HEK293 (cell line): ENCODE measurements at regions not wholly inside any gene's neighbourhood (a gene's known extent, or its start where the extent isn't known, plus 50 kb on each side); places are given as distances from the start of the nearest gene placed in this dataset.

Experiments
- CTCF ChIA-PET: fragments of 350-600 bp; formaldehyde crosslinking; extraction: SDS; loops from one replicate; lab custom pipeline; 2021; ENCODE audit warnings: antibody characterized with exemption; lab: Yijun Ruan, JAX
- POLR2A ChIA-PET: fragments of 300-600 bp; formaldehyde crosslinking; extraction: SDS; loops from one replicate; lab custom pipeline; 2020; ENCODE audit warnings: antibody characterized with exemption, inconsistent platforms; lab: Yijun Ruan, JAX
- H3K27ac ChIP-seq: fragments of 200-500 bp; sonication (Bioruptor generic); 2 replicates; pipeline ENCODE4 v1.5.1; 2014; ENCODE audit warnings: low read depth, low read length, control low read depth, inconsistent platforms; ENCODE audit errors: extremely low read depth
- H3K36me3 ChIP-seq, 2 experiments: fragments of 200-500 bp in 1 of 2; sonication (Bioruptor generic) in 1 of 2; 1 replicate in 1 of 2; 2 replicates in 1 of 2; pipeline ENCODE4 v1.5.1; 2014 to 2017; ENCODE audit warnings: inconsistent platforms in 2 of 2, low read length in 2 of 2; ENCODE audit not compliant: control insufficient read depth in 2 of 2, insufficient read depth in 1 of 2
- H3K4me1 ChIP-seq: fragments of 200-500 bp; sonication (Bioruptor generic); 2 replicates; pipeline ENCODE4 v1.5.1; 2014; ENCODE audit warnings: mild to moderate bottlenecking, low read length, inconsistent platforms; ENCODE audit not compliant: control insufficient read depth, insufficient read depth
- H3K4me3 ChIP-seq: 2 replicates; pipeline ENCODE4 v1.5.1; 2011; ENCODE audit warnings: low read depth, mild to moderate bottlenecking, control low read depth, low read length, moderate library complexity
- H3K9me3 ChIP-seq: fragments of 200-500 bp; sonication (Bioruptor generic); 2 replicates; pipeline ENCODE4 v1.5.1; 2014; ENCODE audit warnings: low read depth, low read length, inconsistent platforms; ENCODE audit not compliant: control insufficient read depth, insufficient read depth
- BCL11A ChIP-seq: fragments of 450-650 bp; formaldehyde crosslinking; IDR thresholded peaks from 2 replicates; pipeline ENCODE4 v1.5.1; 2016; ENCODE audit warnings: low read depth, missing biosample characterization, missing genetic modification characterization
- FEZF1 ChIP-seq: fragments of 450-650 bp; formaldehyde crosslinking; IDR thresholded peaks from 2 replicates; pipeline ENCODE4 v1.5.1; 2016; ENCODE audit warnings: missing biosample characterization, missing genetic modification characterization
- GLIS2 ChIP-seq: fragments of 450-650 bp; formaldehyde crosslinking; IDR thresholded peaks from 2 replicates; pipeline ENCODE4 v1.5.1; 2016; ENCODE audit warnings: missing biosample characterization, missing genetic modification characterization
- HOXC10 ChIP-seq: sonication (generic); formaldehyde crosslinking; IDR thresholded peaks from 2 replicates; pipeline ENCODE4 v1.8.1; 2023; ENCODE audit warnings: mild to moderate bottlenecking, missing genetic modification reagents
- KLF1 ChIP-seq: fragments of 450-650 bp; formaldehyde crosslinking; IDR thresholded peaks from 2 replicates; pipeline ENCODE4 v1.5.1; 2016; ENCODE audit warnings: missing biosample characterization, missing genetic modification characterization
- KLF16 ChIP-seq: fragments of 450-650 bp; formaldehyde crosslinking; IDR thresholded peaks from 2 replicates; pipeline ENCODE4 v1.5.1; 2017; ENCODE audit warnings: missing biosample characterization, missing genetic modification characterization
- KLF8 ChIP-seq: fragments of 450-650 bp; formaldehyde crosslinking; IDR thresholded peaks from 2 replicates; pipeline ENCODE4 v1.5.1; 2016; ENCODE audit warnings: missing biosample characterization, missing genetic modification characterization
- OVOL3 ChIP-seq: fragments of 450-650 bp; formaldehyde crosslinking; IDR thresholded peaks from 2 replicates; pipeline ENCODE4 v1.5.1; 2016; ENCODE audit warnings: missing biosample characterization, missing genetic modification characterization
- RBAK ChIP-seq: fragments of 450-650 bp; formaldehyde crosslinking; IDR thresholded peaks from 2 replicates; pipeline ENCODE4 v1.5.1; 2016; ENCODE audit warnings: missing biosample characterization, missing genetic modification characterization
- SALL2 ChIP-seq: fragments of 450-650 bp; formaldehyde crosslinking; IDR thresholded peaks from 2 replicates; pipeline ENCODE4 v1.5.0; 2017; ENCODE audit warnings: missing biosample characterization, mild to moderate bottlenecking, missing genetic modification characterization, borderline replicate concordance
- SP7 ChIP-seq: fragments of 450-650 bp; formaldehyde crosslinking; IDR thresholded peaks from 2 replicates; pipeline ENCODE4 v1.5.1; 2016; ENCODE audit warnings: missing biosample characterization, missing genetic modification characterization
- WT1 ChIP-seq: fragments of 450-650 bp; formaldehyde crosslinking; IDR thresholded peaks from 2 replicates; pipeline ENCODE4 v1.5.1; 2016; ENCODE audit warnings: missing biosample characterization, missing genetic modification characterization
- YY1 ChIP-seq: fragments of 450-650 bp; formaldehyde crosslinking; IDR thresholded peaks from 2 replicates; pipeline ENCODE4 v1.5.1; 2018; ENCODE audit warnings: missing biosample characterization, missing genetic modification characterization
- YY2 ChIP-seq: fragments of 450-650 bp; formaldehyde crosslinking; IDR thresholded peaks from 2 replicates; pipeline ENCODE4 v1.5.1; 2016; ENCODE audit warnings: missing biosample characterization, missing genetic modification characterization
- ZBTB44 ChIP-seq: fragments of 450-650 bp; IDR thresholded peaks from 2 replicates; pipeline ENCODE4 v1.5.1; 2018; ENCODE audit warnings: missing biosample characterization, mild to moderate bottlenecking, missing genetic modification characterization
- ZBTB8A ChIP-seq: fragments of 450-650 bp; formaldehyde crosslinking; IDR thresholded peaks from 2 replicates; pipeline ENCODE4 v1.5.1; 2016; ENCODE audit warnings: missing biosample characterization, missing genetic modification characterization
- ZNF155 ChIP-seq: fragments of 450-650 bp; formaldehyde crosslinking; IDR thresholded peaks from 2 replicates; pipeline ENCODE4 v1.5.1; 2016; ENCODE audit warnings: missing biosample characterization, missing genetic modification characterization
- ZNF16 ChIP-seq: fragments of 450-650 bp; formaldehyde crosslinking; IDR thresholded peaks from 2 replicates; pipeline ENCODE4 v1.5.1; 2016; ENCODE audit warnings: low read depth, missing biosample characterization, missing genetic modification characterization
- ZNF221 ChIP-seq: fragments of 450-650 bp; formaldehyde crosslinking; IDR thresholded peaks from 2 replicates; pipeline ENCODE4 v1.5.1; 2017; ENCODE audit warnings: missing biosample characterization, missing genetic modification characterization, borderline replicate concordance
- ZNF280C ChIP-seq: fragments of 450-650 bp; formaldehyde crosslinking; IDR thresholded peaks from 2 replicates; pipeline ENCODE4 v1.5.1; 2016; ENCODE audit warnings: missing biosample characterization, missing genetic modification characterization
- ZNF335 ChIP-seq: fragments of 450-650 bp; formaldehyde crosslinking; conservative IDR thresholded peaks from 2 replicates; pipeline ENCODE4 v1.5.1; 2016; ENCODE audit warnings: missing biosample characterization, missing genetic modification characterization
- ZNF391 ChIP-seq: fragments of 450-650 bp; formaldehyde crosslinking; IDR thresholded peaks from 2 replicates; pipeline ENCODE4 v1.5.1; 2016; ENCODE audit warnings: low read depth, missing biosample characterization, missing genetic modification characterization, borderline replicate concordance
- ZNF449 ChIP-seq: fragments of 450-650 bp; formaldehyde crosslinking; IDR thresholded peaks from 2 replicates; pipeline ENCODE4 v1.5.1; 2017; ENCODE audit warnings: missing biosample characterization, mild to moderate bottlenecking, missing genetic modification characterization, moderate library complexity
- ZNF529 ChIP-seq: fragments of 450-650 bp; formaldehyde crosslinking; IDR thresholded peaks from 2 replicates; pipeline ENCODE4 v1.5.1; 2017; ENCODE audit warnings: missing genetic modification characterization, missing biosample characterization; ENCODE audit not compliant: insufficient replicate concordance
- ZNF548 ChIP-seq: fragments of 450-650 bp; formaldehyde crosslinking; IDR thresholded peaks from 2 replicates; pipeline ENCODE4 v1.5.1; 2016; ENCODE audit warnings: missing biosample characterization, missing genetic modification characterization
- ZNF600 ChIP-seq: fragments of 450-650 bp; formaldehyde crosslinking; IDR thresholded peaks from 2 replicates; pipeline ENCODE4 v1.5.1; 2016; ENCODE audit warnings: missing biosample characterization, missing genetic modification characterization
- ZNF626 ChIP-seq: fragments of 450-650 bp; sonication (Bioruptor Pico); formaldehyde crosslinking; IDR thresholded peaks from 2 replicates; pipeline ENCODE4 v1.5.1; 2018; ENCODE audit warnings: missing biosample characterization, missing genetic modification characterization, inconsistent platforms
- ZNF692 ChIP-seq: fragments of 450-650 bp; formaldehyde crosslinking; IDR thresholded peaks from 2 replicates; pipeline ENCODE4 v1.5.1; 2016; ENCODE audit warnings: missing biosample characterization, missing genetic modification characterization
- ZNF704 ChIP-seq: fragments of 450-650 bp; formaldehyde crosslinking; IDR thresholded peaks from 2 replicates; pipeline ENCODE4 v1.5.1; 2016; ENCODE audit warnings: missing biosample characterization, missing genetic modification characterization
- ZSCAN4 ChIP-seq: fragments of 450-650 bp; formaldehyde crosslinking; IDR thresholded peaks from 2 replicates; pipeline ENCODE4 v1.5.1; 2017; ENCODE audit warnings: missing biosample characterization, missing genetic modification characterization

GRCh38 chr3:144375088-144375487 lies 403.5 kb downstream of the DIPK2A start:
- H3K4me3 ChIP-seq: no peak overlapping the region
- ChIA-PET POLR2A (no interaction called here), CTCF (interaction anchor here (0.6 kb wide), 1 partner anchor 238 kb away, joined by 4 read pairs; no protein-coding TSS in a partner anchor)
- no peaks in the 10 kb centered on the region for H3K9me3 ChIP-seq
- no peaks in the 10 kb centered on the region for H3K4me1 ChIP-seq
- H3K36me3 ChIP-seq: no peaks in the 10 kb centered on the region
- H3K27ac ChIP-seq: no peak overlapping the region
- TF ChIP-seq SALL2 (tag by site-specific recombination): no peak
- TF ChIP-seq ZNF548 (tag by site-specific recombination): no peak
- no peak for TF ChIP-seq ZNF221 (tag by site-specific recombination)
- no peak for TF ChIP-seq KLF8 (tag by site-specific recombination)
- no peak for TF ChIP-seq ZNF335 (tag by site-specific recombination)
- no peak for TF ChIP-seq GLIS2
- TF ChIP-seq ZNF449: no peak
- TF ChIP-seq ZNF155 (tag by site-specific recombination): no peak
- no peak for TF ChIP-seq ZNF391
- TF ChIP-seq ZNF600 (tag by site-specific recombination): no peak
- no peak for TF ChIP-seq ZBTB44
- TF ChIP-seq HOXC10 (CRISPR knock-in tag): no peak
- no peak for TF ChIP-seq WT1 (tag by site-specific recombination)
- TF ChIP-seq SP7 (tag by site-specific recombination): no peak
- TF ChIP-seq YY1 (tag by site-specific recombination): no peak
- no peak for TF ChIP-seq ZSCAN4 (tag by site-specific recombination)
- TF ChIP-seq ZNF280C: no peak
- no peak for TF ChIP-seq BCL11A (tag by site-specific recombination)

GRCh38 chr3:144380849-144381248 lies 409.2 kb downstream of the DIPK2A start:
- H3K4me1 ChIP-seq: no peaks in the 10 kb centered on the region
- no peak overlapping the region for H3K4me3 ChIP-seq
- no peaks in the 10 kb centered on the region for H3K36me3 ChIP-seq
- POLR2A ChIA-PET: no interaction called here
- H3K9me3 ChIP-seq: no peaks in the 10 kb centered on the region
- H3K27ac ChIP-seq: no peak overlapping the region
- CTCF ChIA-PET: no interaction called here
- no peak for TF ChIP-seq YY2
- TF ChIP-seq ZNF626 (tag by site-specific recombination): no peak
- no peak for TF ChIP-seq ZNF16 (tag by site-specific recombination)
- TF ChIP-seq ZNF692 (tag by site-specific recombination): no peak
- TF ChIP-seq ZNF529 (tag by site-specific recombination): no peak
- TF ChIP-seq SALL2 (tag by site-specific recombination): no peak
- TF ChIP-seq FEZF1 (tag by site-specific recombination): no peak
- TF ChIP-seq KLF1 (tag by site-specific recombination): no peak
- no peak for TF ChIP-seq OVOL3 (tag by site-specific recombination)
- TF ChIP-seq ZNF704 (tag by site-specific recombination): no peak
- no peak for TF ChIP-seq RBAK (tag by site-specific recombination)
- TF ChIP-seq ZBTB8A: no peak
- no peak for TF ChIP-seq KLF16
